ENCODE measurements at regions not wholly inside any gene's neighbourhood (a gene's known extent, or its start where the extent isn't known, plus 50 kb on each side); places are given as distances from the start of the nearest gene placed in this dataset.

GRCh38 chr10:44116474-44116873 lies 268.4 kb downstream of the CXCL12 start (continued):
- TF ChIP-seq CHD7 (IDR thresholded peaks at IDR 0.05; ENCODE audit: insufficient replicate concordance, low read length): no peak
- no peak for TF ChIP-seq POU5F1 (IDR thresholded peaks at IDR 0.05; ENCODE audit: low read depth, low read length)
- no peak for TF ChIP-seq CEBPB (IDR thresholded peaks at IDR 0.05; ENCODE audit: low read depth, low read length)
- TF ChIP-seq CTBP2 (IDR thresholded peaks at IDR 0.05; ENCODE audit: borderline replicate concordance, insufficient read depth, insufficient read length, low read length): no peak

All from H1 (cell line).